WTC11 (cell line): ENCODE measurements at regions not wholly inside any gene's neighbourhood (a gene's known extent, or its start where the extent isn't known, plus 50 kb on each side); places are given as distances from the start of the nearest gene placed in this dataset.

ENCODE experiments used
- ATAC-seq: fragments of 200-7000 bp; cut with Tn5 transposase; 2 replicates; pipeline ENCODE4 v1.10.0; 2021; ENCODE audit warnings: mild to moderate bottlenecking, moderate library complexity
- CTCF ChIA-PET: fragments of 300-600 bp; sonication (Branson Sonifier 250); formaldehyde crosslinking; loops from one replicate; lab custom pipeline; 2021; ENCODE audit warnings: antibody characterized with exemption; lab: Charles Lee
- POLR2A ChIA-PET: fragments of 350-600 bp; sonication (Branson Sonifier 250); formaldehyde crosslinking; loops from one replicate; lab custom pipeline; 2021; ENCODE audit warnings: antibody characterized with exemption; lab: Charles Lee
- DNase-seq: peaks from one replicate; pipeline ENCODE4 v3.0.0; 2021; ENCODE audit warnings: low spot score
- H3K27ac Mint-ChIP-seq: 2 replicates; pipeline ENCODE4 v1.8.0; 2021; ENCODE audit warnings: mixed read lengths
- H3K27me3 Mint-ChIP-seq: 2 replicates; pipeline ENCODE4 v1.8.0; 2021; ENCODE audit warnings: low read depth, mild to moderate bottlenecking, moderate library complexity, mixed read lengths
- H3K36me3 Mint-ChIP-seq: 2 replicates; pipeline ENCODE4 v1.8.0; 2021; ENCODE audit warnings: mixed read lengths
- H3K4me1 Mint-ChIP-seq: 2 replicates; pipeline ENCODE4 v1.8.0; 2022; ENCODE audit warnings: mixed read lengths
- H3K4me3 Mint-ChIP-seq: 2 replicates; pipeline ENCODE4 v1.8.0; 2021; ENCODE audit warnings: mild to moderate bottlenecking, moderate library complexity, mixed read lengths
- H3K9me3 Mint-ChIP-seq: 2 replicates; pipeline ENCODE4 v1.8.0; 2021; ENCODE audit warnings: mixed read lengths
- ARID4B ChIP-seq: sonication (generic); formaldehyde crosslinking; IDR thresholded peaks from 2 replicates; pipeline ENCODE4 v1.8.0; 2023; ENCODE audit warnings: missing genetic modification reagents, mild to moderate bottlenecking, borderline replicate concordance
- ATF2 ChIP-seq: sonication (generic); formaldehyde crosslinking; IDR thresholded peaks from 2 replicates; pipeline ENCODE4 v1.8.1; 2022; ENCODE audit warnings: low read depth, missing genetic modification reagents, borderline replicate concordance
- ESRRA ChIP-seq: sonication (generic); formaldehyde crosslinking; IDR thresholded peaks from 2 replicates; pipeline ENCODE4 v1.8.1; 2022; ENCODE audit warnings: mild to moderate bottlenecking, missing genetic modification reagents, borderline replicate concordance
- IRF2 ChIP-seq: sonication (generic); formaldehyde crosslinking; IDR thresholded peaks from 2 replicates; pipeline ENCODE4 v1.8.0; 2022; ENCODE audit warnings: low read depth, missing genetic modification reagents, borderline replicate concordance
- KAT7 ChIP-seq: sonication (generic); formaldehyde crosslinking; IDR thresholded peaks from 2 replicates; pipeline ENCODE4 v1.8.1; 2023; ENCODE audit warnings: missing genetic modification reagents, mild to moderate bottlenecking, borderline replicate concordance
- NFATC4 ChIP-seq: fragments of 250-450 bp; sonication (Bioruptor Pico); IDR thresholded peaks from 2 replicates; pipeline ENCODE4 v1.9.0; 2021; ENCODE audit warnings: mild to moderate bottlenecking
- SP1 ChIP-seq: sonication (generic); formaldehyde crosslinking; conservative IDR thresholded peaks from 2 replicates; pipeline ENCODE4 v1.8.1; 2022; ENCODE audit warnings: missing genetic modification reagents
- ZNF317 ChIP-seq: sonication (generic); formaldehyde crosslinking; IDR thresholded peaks from 2 replicates; pipeline ENCODE4 v1.8.1; 2023; ENCODE audit warnings: low read depth, mild to moderate bottlenecking, moderate library complexity, missing genetic modification reagents, borderline replicate concordance
- ZNF671 ChIP-seq: fragments of 250-450 bp; sonication (Bioruptor Pico); IDR thresholded peaks from 2 replicates; pipeline ENCODE4 v1.8.0; 2021; ENCODE audit warnings: mild to moderate bottlenecking
- ZSCAN18 ChIP-seq: fragments of 250-450 bp; sonication (Bioruptor Pico); IDR thresholded peaks from 2 replicates; pipeline ENCODE4 v2.1.2; 2022; ENCODE audit warnings: mild to moderate bottlenecking, moderate library complexity
- TF ChIP-seq, protein P1 (sequence below): fragments of 250-450 bp; sonication (Bioruptor Pico); conservative IDR thresholded peaks from 2 replicates; pipeline ENCODE4 v1.9.0; 2021; ENCODE audit warnings: mild to moderate bottlenecking
- TF ChIP-seq, protein P2 (sequence below): sonication (generic); formaldehyde crosslinking; IDR thresholded peaks from 2 replicates; pipeline ENCODE4 v1.8.1; 2023; ENCODE audit warnings: mild to moderate bottlenecking, missing genetic modification reagents, moderate library complexity
- TF ChIP-seq, protein P3 (sequence below): sonication (generic); formaldehyde crosslinking; IDR thresholded peaks from 2 replicates; pipeline ENCODE4 v1.8.1; 2023; ENCODE audit warnings: mild to moderate bottlenecking, missing genetic modification reagents, moderate library complexity
- TF ChIP-seq, protein P4 (sequence below): sonication (generic); formaldehyde crosslinking; IDR thresholded peaks from 2 replicates; pipeline ENCODE4 v1.8.1; 2023; ENCODE audit warnings: mild to moderate bottlenecking, missing genetic modification reagents

DNA sequence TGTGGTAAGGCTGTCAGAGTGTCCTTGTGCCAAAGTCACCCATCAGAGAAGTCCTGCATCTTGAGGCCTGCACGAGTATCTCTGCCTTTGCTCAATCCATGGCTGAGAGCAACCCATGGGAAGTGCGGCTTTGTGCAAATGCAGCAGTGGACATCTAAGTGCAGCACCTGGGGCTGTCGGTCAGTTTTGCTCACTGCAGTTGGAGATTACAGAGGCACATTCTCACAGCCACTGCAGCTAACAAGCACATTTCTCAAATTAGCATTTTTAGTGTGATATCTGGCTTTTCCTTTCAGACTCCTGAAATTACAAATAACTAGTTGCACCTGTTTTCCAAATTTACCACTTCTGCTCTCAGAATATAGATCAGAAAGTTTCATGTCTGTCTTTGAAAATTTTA lies 81.5 kb upstream of the DAZL start:
- CTCF ChIA-PET: no interaction called here
- DNase-seq (no peak), ATAC-seq (peak; percentile 66)
- TF ChIP-seq, protein P1, sequence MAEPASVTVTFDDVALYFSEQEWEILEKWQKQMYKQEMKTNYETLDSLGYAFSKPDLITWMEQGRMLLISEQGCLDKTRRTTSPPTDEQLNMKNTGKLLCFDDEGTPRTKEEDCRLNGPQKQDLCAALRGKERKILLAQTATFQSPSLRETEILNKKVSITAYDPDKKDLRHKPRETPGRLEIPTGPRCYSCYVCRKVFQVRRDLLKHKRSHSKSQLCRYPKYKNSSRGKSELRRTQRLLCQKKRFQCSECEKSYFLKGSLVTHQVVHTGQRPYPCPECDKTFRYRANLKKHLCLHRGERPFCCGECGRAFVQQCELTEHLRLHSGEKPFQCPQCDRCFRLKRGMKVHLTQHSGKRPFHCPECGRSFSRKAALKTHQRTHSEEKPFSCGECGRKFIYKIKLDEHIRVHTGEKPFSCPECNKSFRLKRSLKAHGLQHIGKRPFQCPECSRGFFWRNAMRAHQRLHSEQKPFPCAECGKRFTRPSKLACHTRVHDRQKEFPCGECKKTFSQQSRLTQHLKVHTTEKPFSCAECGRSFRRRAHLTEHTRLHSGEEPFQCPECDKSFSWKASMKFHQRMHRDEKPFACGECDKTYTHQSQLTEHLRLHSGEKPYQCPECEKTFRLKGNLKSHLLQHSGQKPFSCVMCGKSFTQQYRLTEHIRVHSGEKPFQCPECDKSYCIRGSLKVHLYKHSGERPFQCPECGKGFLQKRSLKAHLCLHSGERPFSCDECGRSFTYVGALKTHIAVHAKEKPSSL (CRISPR knock-in tag): no peak
- TF ChIP-seq, protein P2, sequence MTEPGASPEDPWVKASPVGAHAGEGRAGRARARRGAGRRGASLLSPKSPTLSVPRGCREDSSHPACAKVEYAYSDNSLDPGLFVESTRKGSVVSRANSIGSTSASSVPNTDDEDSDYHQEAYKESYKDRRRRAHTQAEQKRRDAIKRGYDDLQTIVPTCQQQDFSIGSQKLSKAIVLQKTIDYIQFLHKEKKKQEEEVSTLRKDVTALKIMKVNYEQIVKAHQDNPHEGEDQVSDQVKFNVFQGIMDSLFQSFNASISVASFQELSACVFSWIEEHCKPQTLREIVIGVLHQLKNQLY: no peak
- Mint-ChIP-seq H3K36me3 (peaks cover 72% of the 10 kb centered on the region), H3K27ac (peak overlapping the region; percentile 95), H3K4me1 (peaks cover 52% of the 10 kb centered on the region), H3K27me3 (peaks cover 10% of the 10 kb centered on the region), H3K9me3 (peaks cover 59% of the 10 kb centered on the region), H3K4me3 (no peak overlapping the region)
- POLR2A ChIA-PET: no interaction called here

DNA sequence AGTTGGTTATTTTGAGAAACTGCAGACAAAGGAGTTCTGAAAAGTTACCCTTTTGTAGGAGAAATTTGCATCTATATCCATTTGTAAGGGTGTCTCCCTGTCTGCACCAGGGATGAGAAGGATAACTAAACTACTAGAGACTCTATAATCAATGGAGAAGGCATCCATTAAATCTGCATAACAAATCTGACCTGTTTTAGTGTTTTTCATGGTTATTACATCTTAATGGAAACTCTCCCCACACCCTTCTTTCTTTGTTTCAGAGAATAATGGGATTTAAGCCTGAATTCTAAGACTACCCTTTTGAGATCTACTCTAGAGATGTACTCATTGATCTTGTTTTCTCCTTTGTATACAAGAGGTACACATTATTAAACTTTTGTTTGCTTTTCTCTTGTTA lies 82.0 kb upstream of the DAZL start:
- ChIA-PET CTCF (interaction anchor here (1.3 kb wide), 1 partner anchor 37 kb away, joined by 4 read pairs; no protein-coding TSS in a partner anchor), POLR2A (no interaction called here)
- Mint-ChIP-seq H3K27me3 (peaks cover 10% of the 10 kb centered on the region), H3K4me1 (peaks cover 55% of the 10 kb centered on the region), H3K9me3 (peaks cover 59% of the 10 kb centered on the region), H3K36me3 (peaks cover 72% of the 10 kb centered on the region), H3K27ac (peak overlapping the region; percentile 95), H3K4me3 (no peak overlapping the region)
- no peak for TF ChIP-seq ARID4B (CRISPR knock-in tag)
- no peak for TF ChIP-seq NFATC4
- 0 out of 2 replicates have a peak, but pooled peaks have one; percentile 35 for TF ChIP-seq SP1
- 0 out of 2 replicates have a peak, but pooled peaks have one; percentile 28 for TF ChIP-seq ZNF671 (CRISPR knock-in tag)
- TF ChIP-seq, protein P3, sequence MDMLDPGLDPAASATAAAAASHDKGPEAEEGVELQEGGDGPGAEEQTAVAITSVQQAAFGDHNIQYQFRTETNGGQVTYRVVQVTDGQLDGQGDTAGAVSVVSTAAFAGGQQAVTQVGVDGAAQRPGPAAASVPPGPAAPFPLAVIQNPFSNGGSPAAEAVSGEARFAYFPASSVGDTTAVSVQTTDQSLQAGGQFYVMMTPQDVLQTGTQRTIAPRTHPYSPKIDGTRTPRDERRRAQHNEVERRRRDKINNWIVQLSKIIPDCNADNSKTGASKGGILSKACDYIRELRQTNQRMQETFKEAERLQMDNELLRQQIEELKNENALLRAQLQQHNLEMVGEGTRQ: no peak
- DNase-seq (no peak), ATAC-seq (peak; percentile 91)

- peaks cover 40% of the 10 kb centered on the region for H3K36me3 Mint-ChIP-seq
- H3K9me3 Mint-ChIP-seq: peaks cover 31% of the 10 kb centered on the region
- ATAC-seq: no peak
- H3K4me1 Mint-ChIP-seq: peaks cover 62% of the 10 kb centered on the region
- no peak overlapping the region for H3K4me3 Mint-ChIP-seq
- ChIA-PET POLR2A (no interaction called here), CTCF (interaction anchor here (0.7 to 1.3 kb wide), 3 partner anchors 31 to 191 kb away, joined by 3 to 7 read pairs (median 5); no protein-coding TSS in a partner anchor)
- DNase-seq: no peak
- H3K27me3 Mint-ChIP-seq: no peaks in the 10 kb centered on the region; the same call in 1 of the 2 replicates
- H3K27ac Mint-ChIP-seq: no peak overlapping the region
- no peak for TF ChIP-seq ZNF317
- TF ChIP-seq ESRRA (CRISPR knock-in tag): no peak
- TF ChIP-seq ZSCAN18 (CRISPR knock-in tag): no peak
- no peak for TF ChIP-seq ATF2 (CRISPR knock-in tag)
- TF ChIP-seq KAT7 (CRISPR knock-in tag): no peak
- TF ChIP-seq, protein P4, sequence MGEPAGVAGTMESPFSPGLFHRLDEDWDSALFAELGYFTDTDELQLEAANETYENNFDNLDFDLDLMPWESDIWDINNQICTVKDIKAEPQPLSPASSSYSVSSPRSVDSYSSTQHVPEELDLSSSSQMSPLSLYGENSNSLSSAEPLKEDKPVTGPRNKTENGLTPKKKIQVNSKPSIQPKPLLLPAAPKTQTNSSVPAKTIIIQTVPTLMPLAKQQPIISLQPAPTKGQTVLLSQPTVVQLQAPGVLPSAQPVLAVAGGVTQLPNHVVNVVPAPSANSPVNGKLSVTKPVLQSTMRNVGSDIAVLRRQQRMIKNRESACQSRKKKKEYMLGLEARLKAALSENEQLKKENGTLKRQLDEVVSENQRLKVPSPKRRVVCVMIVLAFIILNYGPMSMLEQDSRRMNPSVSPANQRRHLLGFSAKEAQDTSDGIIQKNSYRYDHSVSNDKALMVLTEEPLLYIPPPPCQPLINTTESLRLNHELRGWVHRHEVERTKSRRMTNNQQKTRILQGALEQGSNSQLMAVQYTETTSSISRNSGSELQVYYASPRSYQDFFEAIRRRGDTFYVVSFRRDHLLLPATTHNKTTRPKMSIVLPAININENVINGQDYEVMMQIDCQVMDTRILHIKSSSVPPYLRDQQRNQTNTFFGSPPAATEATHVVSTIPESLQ: no peak
- TF ChIP-seq IRF2 (CRISPR knock-in tag): no peak
Observed at GRCh38 chr3:16692486-16693344, 87.5 kb upstream of the DAZL start.
